WTC11 (cell line): ENCODE measurements at regions not wholly inside any gene's neighbourhood (a gene's known extent, or its start where the extent isn't known, plus 50 kb on each side); places are given as distances from the start of the nearest gene placed in this dataset.

Experiments
- CTCF ChIP-seq: fragments of 200-600 bp; IDR thresholded peaks from 2 replicates; pipeline ENCODE4 v1.8.0; 2022; ENCODE audit warnings: antibody characterized with exemption
- IRF2 ChIP-seq: sonication (generic); formaldehyde crosslinking; IDR thresholded peaks from 2 replicates; pipeline ENCODE4 v1.8.0; 2022; ENCODE audit warnings: low read depth, missing genetic modification reagents, borderline replicate concordance
- RORB ChIP-seq: fragments of 250-450 bp; sonication (Bioruptor Pico); IDR thresholded peaks from 2 replicates; pipeline ENCODE4 v1.9.0; 2021; ENCODE audit warnings: mild to moderate bottlenecking
- TF ChIP-seq, protein P1 (sequence below): fragments of 250-450 bp; sonication (Bioruptor Pico); IDR thresholded peaks from 2 replicates; pipeline ENCODE4 v1.8.0; 2021; ENCODE audit warnings: mild to moderate bottlenecking

- TF ChIP-seq CTCF, result no peak
- no peak for TF ChIP-seq RORB (CRISPR knock-in tag)
- TF ChIP-seq, protein P1, sequence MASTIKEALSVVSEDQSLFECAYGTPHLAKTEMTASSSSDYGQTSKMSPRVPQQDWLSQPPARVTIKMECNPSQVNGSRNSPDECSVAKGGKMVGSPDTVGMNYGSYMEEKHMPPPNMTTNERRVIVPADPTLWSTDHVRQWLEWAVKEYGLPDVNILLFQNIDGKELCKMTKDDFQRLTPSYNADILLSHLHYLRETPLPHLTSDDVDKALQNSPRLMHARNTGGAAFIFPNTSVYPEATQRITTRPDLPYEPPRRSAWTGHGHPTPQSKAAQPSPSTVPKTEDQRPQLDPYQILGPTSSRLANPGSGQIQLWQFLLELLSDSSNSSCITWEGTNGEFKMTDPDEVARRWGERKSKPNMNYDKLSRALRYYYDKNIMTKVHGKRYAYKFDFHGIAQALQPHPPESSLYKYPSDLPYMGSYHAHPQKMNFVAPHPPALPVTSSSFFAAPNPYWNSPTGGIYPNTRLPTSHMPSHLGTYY, result no peak
- no peak for TF ChIP-seq IRF2 (CRISPR knock-in tag)
Measured at GRCh38 chr4:152255437-152255836, 280.5 kb downstream of the FBXW7 start.
